HL-60 (cell line): ENCODE measurements at regions not wholly inside any gene's neighbourhood (a gene's known extent, or its start where the extent isn't known, plus 50 kb on each side); places are given as distances from the start of the nearest gene placed in this dataset.
A peak's percentile ranks its signal among the peaks of the same experiment; 100 is the strongest.

Source experiments
- DNase-seq, 2 experiments: peaks; one replicate each; pipeline ENCODE4 v3.0.0-alpha.2; 2010 to 2020; ENCODE audit warnings: low read depth in 1 of 2, low spot score in 1 of 2
- H3K27ac ChIP-seq: fragments of 250-450 bp; sonication (Bioruptor Pico); replicated peaks from 2 replicates; pipeline ENCODE4 v1.5.1; 2020; ENCODE audit warnings: mild to moderate bottlenecking, moderate library complexity
- H3K27me3 ChIP-seq: fragments of 250-450 bp; sonication (Bioruptor Pico); 2 replicates; pipeline ENCODE4 v1.5.1; 2021; ENCODE audit warnings: mild to moderate bottlenecking, moderate library complexity; ENCODE audit not compliant: insufficient read depth, poor library complexity, severe bottlenecking
- H3K4me3 ChIP-seq: replicated peaks from 2 replicates; pipeline ENCODE4 v1.5.1; 2011; ENCODE audit warnings: mild to moderate bottlenecking, control low read depth, low read length; ENCODE audit not compliant: insufficient read depth
- GABPA ChIP-seq: IDR thresholded peaks from 2 replicates; pipeline ENCODE4 v1.6.1; 2012; ENCODE audit warnings: low read depth
- POLR2AphosphoS5 ChIP-seq: IDR thresholded peaks from 2 replicates; pipeline ENCODE4 v1.6.1; 2012; ENCODE audit warnings: low read depth
- SPI1 ChIP-seq: IDR thresholded peaks from 2 replicates; pipeline ENCODE4 v1.6.1; 2012; ENCODE audit warnings: low read depth, mild to moderate bottlenecking, borderline replicate concordance
- TF ChIP-seq, protein P1 (sequence below): IDR thresholded peaks from 2 replicates; pipeline ENCODE4 v1.6.1; 2012; ENCODE audit warnings: low read depth; ENCODE audit not compliant: insufficient replicate concordance
- TF ChIP-seq, protein P2 (sequence below): IDR thresholded peaks from one replicate; pipeline ENCODE4 v1.5.1; 2011; ENCODE audit warnings: low read length, control low read depth, inconsistent platforms; ENCODE audit not compliant: insufficient read depth

DNA sequence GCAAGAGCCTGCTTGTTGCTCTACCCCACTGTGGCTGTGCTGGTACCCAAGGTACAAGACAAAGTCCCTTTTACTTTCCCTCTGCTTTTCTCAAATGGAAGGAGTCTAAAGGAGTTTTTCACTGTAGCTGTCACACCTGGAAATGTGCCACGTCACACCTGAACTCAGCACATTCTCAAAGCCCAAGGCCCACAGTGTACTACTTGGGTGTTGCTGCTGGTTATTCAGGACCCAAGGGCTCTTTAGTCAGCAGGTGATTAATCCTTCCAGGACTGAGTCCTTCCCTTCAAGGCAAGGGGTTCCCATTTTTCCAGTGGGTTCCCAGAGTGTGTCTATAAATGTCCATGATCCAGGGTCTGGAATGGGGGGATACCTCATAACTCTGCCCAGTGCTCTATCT lies 63.2 kb upstream of the STK39 start:
- no peak for DNase-seq
- Histone ChIP-seq H3K4me3 (no peak overlapping the region), H3K27ac (no peak overlapping the region), H3K27me3 (no peaks in the 10 kb centered on the region)
- TF ChIP-seq SPI1 = no peak

DNA sequence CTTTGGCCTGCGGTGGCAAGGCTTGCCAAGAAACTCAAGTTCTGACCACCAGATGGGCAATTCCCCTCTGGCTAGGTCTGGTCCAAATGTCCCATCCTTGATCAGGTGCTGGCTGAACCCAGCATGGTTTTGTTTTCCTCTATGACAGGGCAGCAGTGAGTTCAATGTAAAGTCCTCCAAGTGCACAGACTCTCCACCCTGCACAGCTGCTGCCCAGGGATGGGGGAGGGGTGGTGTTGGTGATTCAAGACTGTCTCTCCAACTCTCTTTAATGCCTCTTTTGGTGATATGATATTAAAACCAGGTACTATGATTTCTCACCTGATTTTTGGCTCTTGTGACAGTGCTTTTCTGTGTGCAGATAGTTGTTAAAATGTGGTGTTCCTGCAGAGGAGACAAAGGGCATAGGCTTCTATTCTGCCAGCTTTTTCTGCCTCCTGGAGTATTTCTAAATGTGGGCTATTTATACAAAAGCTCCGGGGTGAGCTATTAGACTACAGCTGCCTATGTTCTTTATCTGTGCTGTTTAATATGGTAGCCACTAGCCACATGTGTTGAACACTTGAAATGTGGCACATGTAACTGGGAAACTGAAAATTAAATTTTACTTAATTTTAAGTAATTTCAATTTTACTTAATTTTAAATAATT lies 64.0 kb upstream of the STK39 start:
- DNase-seq = no peak
- Histone ChIP-seq H3K4me3 (no peak overlapping the region), H3K27ac (no peak overlapping the region), H3K27me3 (no peaks in the 10 kb centered on the region)
- TF ChIP-seq GABPA = no peak
- TF ChIP-seq, protein P1, sequence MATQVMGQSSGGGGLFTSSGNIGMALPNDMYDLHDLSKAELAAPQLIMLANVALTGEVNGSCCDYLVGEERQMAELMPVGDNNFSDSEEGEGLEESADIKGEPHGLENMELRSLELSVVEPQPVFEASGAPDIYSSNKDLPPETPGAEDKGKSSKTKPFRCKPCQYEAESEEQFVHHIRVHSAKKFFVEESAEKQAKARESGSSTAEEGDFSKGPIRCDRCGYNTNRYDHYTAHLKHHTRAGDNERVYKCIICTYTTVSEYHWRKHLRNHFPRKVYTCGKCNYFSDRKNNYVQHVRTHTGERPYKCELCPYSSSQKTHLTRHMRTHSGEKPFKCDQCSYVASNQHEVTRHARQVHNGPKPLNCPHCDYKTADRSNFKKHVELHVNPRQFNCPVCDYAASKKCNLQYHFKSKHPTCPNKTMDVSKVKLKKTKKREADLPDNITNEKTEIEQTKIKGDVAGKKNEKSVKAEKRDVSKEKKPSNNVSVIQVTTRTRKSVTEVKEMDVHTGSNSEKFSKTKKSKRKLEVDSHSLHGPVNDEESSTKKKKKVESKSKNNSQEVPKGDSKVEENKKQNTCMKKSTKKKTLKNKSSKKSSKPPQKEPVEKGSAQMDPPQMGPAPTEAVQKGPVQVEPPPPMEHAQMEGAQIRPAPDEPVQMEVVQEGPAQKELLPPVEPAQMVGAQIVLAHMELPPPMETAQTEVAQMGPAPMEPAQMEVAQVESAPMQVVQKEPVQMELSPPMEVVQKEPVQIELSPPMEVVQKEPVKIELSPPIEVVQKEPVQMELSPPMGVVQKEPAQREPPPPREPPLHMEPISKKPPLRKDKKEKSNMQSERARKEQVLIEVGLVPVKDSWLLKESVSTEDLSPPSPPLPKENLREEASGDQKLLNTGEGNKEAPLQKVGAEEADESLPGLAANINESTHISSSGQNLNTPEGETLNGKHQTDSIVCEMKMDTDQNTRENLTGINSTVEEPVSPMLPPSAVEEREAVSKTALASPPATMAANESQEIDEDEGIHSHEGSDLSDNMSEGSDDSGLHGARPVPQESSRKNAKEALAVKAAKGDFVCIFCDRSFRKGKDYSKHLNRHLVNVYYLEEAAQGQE = no peak
- TF ChIP-seq SPI1 = no peak
- TF ChIP-seq, protein P2, sequence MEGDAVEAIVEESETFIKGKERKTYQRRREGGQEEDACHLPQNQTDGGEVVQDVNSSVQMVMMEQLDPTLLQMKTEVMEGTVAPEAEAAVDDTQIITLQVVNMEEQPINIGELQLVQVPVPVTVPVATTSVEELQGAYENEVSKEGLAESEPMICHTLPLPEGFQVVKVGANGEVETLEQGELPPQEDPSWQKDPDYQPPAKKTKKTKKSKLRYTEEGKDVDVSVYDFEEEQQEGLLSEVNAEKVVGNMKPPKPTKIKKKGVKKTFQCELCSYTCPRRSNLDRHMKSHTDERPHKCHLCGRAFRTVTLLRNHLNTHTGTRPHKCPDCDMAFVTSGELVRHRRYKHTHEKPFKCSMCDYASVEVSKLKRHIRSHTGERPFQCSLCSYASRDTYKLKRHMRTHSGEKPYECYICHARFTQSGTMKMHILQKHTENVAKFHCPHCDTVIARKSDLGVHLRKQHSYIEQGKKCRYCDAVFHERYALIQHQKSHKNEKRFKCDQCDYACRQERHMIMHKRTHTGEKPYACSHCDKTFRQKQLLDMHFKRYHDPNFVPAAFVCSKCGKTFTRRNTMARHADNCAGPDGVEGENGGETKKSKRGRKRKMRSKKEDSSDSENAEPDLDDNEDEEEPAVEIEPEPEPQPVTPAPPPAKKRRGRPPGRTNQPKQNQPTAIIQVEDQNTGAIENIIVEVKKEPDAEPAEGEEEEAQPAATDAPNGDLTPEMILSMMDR = no peak
- no peak for TF ChIP-seq POLR2AphosphoS5

DNA sequence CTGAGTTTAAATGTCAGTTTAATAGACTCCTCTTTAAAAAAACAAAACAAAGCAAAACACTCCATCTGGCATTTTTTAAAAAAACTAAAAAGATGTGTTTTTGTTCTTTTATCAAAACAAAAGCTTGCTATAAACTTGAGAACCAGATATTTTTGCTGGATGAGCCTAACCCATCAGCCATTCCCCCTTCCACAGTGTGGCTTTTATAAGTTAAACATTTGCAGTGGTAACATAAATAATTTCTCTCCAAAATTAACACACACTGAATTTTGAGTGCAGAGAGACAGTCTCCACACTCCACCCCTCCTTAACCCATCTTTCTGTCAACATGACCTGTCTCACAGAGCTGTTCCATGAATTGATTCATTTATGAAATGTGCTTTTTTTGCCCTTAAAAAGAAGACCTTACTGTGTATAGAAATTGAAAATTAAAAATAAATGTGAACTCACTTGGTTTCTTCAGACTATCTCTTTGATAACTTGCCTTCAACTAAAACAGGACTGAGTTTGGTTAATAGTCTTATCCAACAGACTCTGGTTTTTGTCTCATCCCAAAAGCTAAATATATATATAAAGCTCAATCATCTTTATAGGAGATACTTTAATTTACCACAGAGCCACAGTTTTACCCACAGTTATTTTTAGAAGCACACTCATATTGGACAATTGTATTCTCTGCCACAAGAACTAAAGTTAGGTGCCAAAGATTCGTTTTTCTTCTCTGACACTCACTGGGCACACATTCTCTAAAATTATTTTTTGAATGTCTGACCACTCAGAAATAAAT lies 64.8 kb upstream of the STK39 start:
- TF ChIP-seq, protein P2 = no peak
- no peak for TF ChIP-seq POLR2AphosphoS5
- Histone ChIP-seq H3K27me3 (no peaks in the 10 kb centered on the region), H3K27ac (no peak overlapping the region), H3K4me3 (no peak overlapping the region)
- DNase-seq = no peak

DNA sequence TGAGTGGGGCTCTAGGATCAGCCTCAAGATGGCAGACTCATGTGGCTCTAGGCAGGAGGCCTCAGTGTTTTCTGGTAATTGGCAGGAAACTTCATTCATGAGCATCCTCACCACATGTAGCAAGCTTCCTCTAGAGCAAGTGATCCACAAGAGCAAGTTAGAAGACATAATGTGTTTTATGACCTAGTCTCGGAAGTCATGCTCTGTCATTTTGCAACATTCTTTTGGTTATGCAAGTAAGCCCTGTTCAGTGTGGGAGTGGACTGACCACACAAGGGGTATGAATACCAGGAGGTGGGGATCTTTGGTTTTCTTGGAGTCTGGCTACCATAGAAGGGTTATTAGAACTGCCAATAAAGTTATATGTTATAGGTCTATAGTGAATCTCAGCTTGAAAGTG lies 66.8 kb upstream of the STK39 start:
- H3K4me3 ChIP-seq = no peak overlapping the region
- TF ChIP-seq SPI1 (no peak), POLR2AphosphoS5 (no peak), GABPA (no peak)
- TF ChIP-seq, protein P2 = no peak
- TF ChIP-seq, protein P1 = no peak
- H3K27ac ChIP-seq = no peak overlapping the region
- DNase-seq = peak in 1 of 2 experiments; percentile 4
- no peaks in the 10 kb centered on the region for H3K27me3 ChIP-seq
